Gastrocnemius medialis (tissue), 4 donors: ENCODE measurements at regions not wholly inside any gene's neighbourhood (a gene's known extent, or its start where the extent isn't known, plus 50 kb on each side); places are given as distances from the start of the nearest gene placed in this dataset.

Experiments
- POLR2A ChIP-seq, 2 donors: fragments of 450-650 bp; IDR thresholded peaks; one replicate each; pipeline ENCODE4 v1.6.1; 2017; ENCODE audit warnings: antibody characterized with exemption in 2 of 2, mild to moderate bottlenecking in 2 of 2, moderate library complexity in 2 of 2
- TF ChIP-seq, protein P1 (sequence below), 5 experiments: fragments of 450-650 bp in 3 of 5; fragments of 200-600 bp in 2 of 5; sonication (generic) in 2 of 5; IDR thresholded peaks in 4 of 5; conservative IDR thresholded peaks in 1 of 5; 1 replicate in 4 of 5; 2 replicates in 1 of 5; pipeline ENCODE4 v1.5.1; 2016 to 2019; ENCODE audit warnings: antibody characterized with exemption in 5 of 5, mild to moderate bottlenecking in 3 of 5, moderate library complexity in 3 of 5

DNA sequence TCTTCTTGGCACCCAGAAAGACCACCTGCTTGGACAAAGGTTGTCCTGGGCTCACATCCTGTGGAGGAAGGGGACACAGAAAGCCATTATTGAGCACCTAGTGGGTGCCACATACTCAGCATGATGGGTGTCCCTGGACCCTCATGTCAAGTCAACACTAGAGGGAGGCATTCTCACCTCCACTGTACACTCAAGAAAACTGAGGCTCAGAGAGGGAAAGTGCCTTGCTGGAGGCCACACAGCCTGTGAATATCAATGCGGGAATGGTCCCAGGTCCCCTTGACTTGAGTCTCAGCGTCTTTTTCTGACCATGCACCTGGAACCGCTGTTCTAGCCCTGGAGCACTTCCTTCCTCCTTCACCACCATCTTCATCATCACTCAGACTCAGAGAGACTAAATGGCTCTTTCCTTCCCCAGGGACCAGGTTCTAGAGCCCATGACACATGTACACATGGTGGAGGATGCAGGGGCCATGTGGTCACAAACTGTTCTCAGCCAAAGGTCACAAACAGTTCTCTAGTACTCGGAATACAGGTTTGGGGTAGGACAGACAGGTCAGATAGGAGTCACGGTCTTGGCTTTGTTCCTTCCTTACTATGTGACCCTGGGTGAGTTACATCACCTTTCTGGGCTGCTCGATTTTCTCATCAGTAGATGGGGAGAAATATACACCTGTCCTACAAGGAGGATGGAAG lies 89.2 kb upstream of the WNT4 start:
- TF ChIP-seq, protein P1, sequence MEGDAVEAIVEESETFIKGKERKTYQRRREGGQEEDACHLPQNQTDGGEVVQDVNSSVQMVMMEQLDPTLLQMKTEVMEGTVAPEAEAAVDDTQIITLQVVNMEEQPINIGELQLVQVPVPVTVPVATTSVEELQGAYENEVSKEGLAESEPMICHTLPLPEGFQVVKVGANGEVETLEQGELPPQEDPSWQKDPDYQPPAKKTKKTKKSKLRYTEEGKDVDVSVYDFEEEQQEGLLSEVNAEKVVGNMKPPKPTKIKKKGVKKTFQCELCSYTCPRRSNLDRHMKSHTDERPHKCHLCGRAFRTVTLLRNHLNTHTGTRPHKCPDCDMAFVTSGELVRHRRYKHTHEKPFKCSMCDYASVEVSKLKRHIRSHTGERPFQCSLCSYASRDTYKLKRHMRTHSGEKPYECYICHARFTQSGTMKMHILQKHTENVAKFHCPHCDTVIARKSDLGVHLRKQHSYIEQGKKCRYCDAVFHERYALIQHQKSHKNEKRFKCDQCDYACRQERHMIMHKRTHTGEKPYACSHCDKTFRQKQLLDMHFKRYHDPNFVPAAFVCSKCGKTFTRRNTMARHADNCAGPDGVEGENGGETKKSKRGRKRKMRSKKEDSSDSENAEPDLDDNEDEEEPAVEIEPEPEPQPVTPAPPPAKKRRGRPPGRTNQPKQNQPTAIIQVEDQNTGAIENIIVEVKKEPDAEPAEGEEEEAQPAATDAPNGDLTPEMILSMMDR (IDR thresholded peaks at IDR 0.05 in 4 of 5, conservative IDR thresholded peaks at IDR 0.05 in 1 of 5) = no peak
- TF ChIP-seq POLR2A (IDR thresholded peaks at IDR 0.05) = no peak
